ENCODE measurements at regions not wholly inside any gene's neighbourhood (a gene's known extent, or its start where the extent isn't known, plus 50 kb on each side); places are given as distances from the start of the nearest gene placed in this dataset.

- no peaks in the 10 kb centered on the region for H3K36me3 ChIP-seq (ENCODE audit: low read depth)
- no peaks in the 10 kb centered on the region for H4K20me1 ChIP-seq (ENCODE audit: insufficient read depth)
- H3K9me2 ChIP-seq (ENCODE audit: insufficient read depth): no peaks in the 10 kb centered on the region
- ChIA-PET POLR2A (ENCODE audit: unreplicated experiment) (no interaction called here), CTCF (no interaction called here)
- DNase-seq: no peak
- no peaks in the 10 kb centered on the region for H3K79me2 ChIP-seq (ENCODE audit: low read depth)
- peaks cover 52% of the 10 kb centered on the region for H3K27me3 ChIP-seq (ENCODE audit: insufficient read depth, low read depth)
- H3K4me2 ChIP-seq: no peak overlapping the region
- TF ChIP-seq EZH2 (IDR thresholded peaks at IDR 0.05; ENCODE audit: low read depth) (no peak), CTCF (conservative IDR thresholded peaks at IDR 0.05) (no peak)
- no peaks in the 10 kb centered on the region for H3K4me1 ChIP-seq (replicated peaks; ENCODE audit: insufficient read depth)
- no peak overlapping the region for H3K4me3 ChIP-seq
- H2AFZ ChIP-seq: no peak overlapping the region
- no TSS peak for BruUV-seq (replicated peaks)
- H3K27ac ChIP-seq: no peak overlapping the region
- intact Hi-C loops (cut with micrococcal nuclease; ENCODE audit: unreplicated experiment): no loop called here
- H3K9me3 ChIP-seq (ENCODE audit: insufficient read depth, low read depth): no peaks in the 10 kb centered on the region
- H3F3A ChIP-seq (ENCODE audit: insufficient read depth, low read depth): no peaks in the 10 kb centered on the region
Observed at GRCh38 chr1:229158927-229159326, 112.0 kb upstream of the RAB4A start.

GRCh38 chr1:229159668-229160544 lies 111.0 kb upstream of the RAB4A start:
- Histone ChIP-seq H3K9me3 (ENCODE audit: insufficient read depth, low read depth) (no peaks in the 10 kb centered on the region), H3K4me1 (replicated peaks; ENCODE audit: insufficient read depth) (no peaks in the 10 kb centered on the region), H3K9me2 (ENCODE audit: insufficient read depth) (no peaks in the 10 kb centered on the region), H3K27ac (no peak overlapping the region), H2AFZ (no peak overlapping the region), H3K27me3 (ENCODE audit: insufficient read depth, low read depth) (peaks cover 46% of the 10 kb centered on the region), H3K4me2 (no peak overlapping the region), H4K20me1 (ENCODE audit: insufficient read depth) (no peaks in the 10 kb centered on the region), H3K4me3 (no peak overlapping the region), H3F3A (ENCODE audit: insufficient read depth, low read depth) (no peaks in the 10 kb centered on the region), H3K79me2 (ENCODE audit: low read depth) (no peaks in the 10 kb centered on the region), H3K36me3 (ENCODE audit: low read depth) (no peaks in the 10 kb centered on the region)
- CTCF ChIA-PET: no interaction called here
- BruUV-seq (replicated peaks): no TSS peak
- POLR2A ChIA-PET (ENCODE audit: unreplicated experiment): no interaction called here
- intact Hi-C loops (cut with micrococcal nuclease; ENCODE audit: unreplicated experiment): no loop called here
- no peak for TF ChIP-seq EZH2 (IDR thresholded peaks at IDR 0.05; ENCODE audit: low read depth)
- TF ChIP-seq CTCF (conservative IDR thresholded peaks at IDR 0.05): no peak
- no peak for DNase-seq

- Histone ChIP-seq H3K27me3 (ENCODE audit: insufficient read depth, low read depth) (peaks cover 34% of the 10 kb centered on the region), H3K4me1 (replicated peaks; ENCODE audit: insufficient read depth) (no peaks in the 10 kb centered on the region), H3K4me2 (no peak overlapping the region), H3K36me3 (ENCODE audit: low read depth) (no peaks in the 10 kb centered on the region), H3K9me3 (ENCODE audit: insufficient read depth, low read depth) (no peaks in the 10 kb centered on the region), H3K4me3 (no peak overlapping the region), H3F3A (ENCODE audit: insufficient read depth, low read depth) (no peaks in the 10 kb centered on the region), H3K79me2 (ENCODE audit: low read depth) (no peaks in the 10 kb centered on the region), H2AFZ (no peak overlapping the region), H4K20me1 (ENCODE audit: insufficient read depth) (no peaks in the 10 kb centered on the region), H3K27ac (no peak overlapping the region), H3K9me2 (ENCODE audit: insufficient read depth) (no peaks in the 10 kb centered on the region)
- no TSS peak for BruUV-seq (replicated peaks)
- CTCF ChIA-PET: no interaction called here
- DNase-seq: no peak
- POLR2A ChIA-PET (ENCODE audit: unreplicated experiment): no interaction called here
- intact Hi-C loops (cut with micrococcal nuclease; ENCODE audit: unreplicated experiment): no loop called here
- TF ChIP-seq EZH2 (IDR thresholded peaks at IDR 0.05; ENCODE audit: low read depth) (no peak), CTCF (conservative IDR thresholded peaks at IDR 0.05) (no peak)
Observed at GRCh38 chr1:229161740-229162139, 109.2 kb upstream of the RAB4A start.

Data from PC-9 (cell line).